T-cell (primary cell): ENCODE measurements at regions not wholly inside any gene's neighbourhood (a gene's known extent, or its start where the extent isn't known, plus 50 kb on each side); places are given as distances from the start of the nearest gene placed in this dataset.

ENCODE experiments used
- ATAC-seq, 4 experiments: fragments of 200-7000 bp in 3 of 4; fragments of 150-1000 bp in 1 of 4; cut with Tn5 transposase; replicated peaks in 1 of 4; 1 replicate in 3 of 4; 2 replicates in 1 of 4; pipeline ENCODE4 v1.10.0; 2021; ENCODE audit warnings: moderate library complexity in 3 of 4, mild to moderate bottlenecking in 2 of 4, moderate number of reproducible peaks in 1 of 4
- CTCF ChIA-PET, 2 donors: fragments of 300-600 bp; sonication (Branson Sonifier 250); formaldehyde crosslinking; loops; one replicate each; lab custom pipeline; 2022; ENCODE audit warnings: antibody characterized with exemption in 2 of 2; lab: Charles Lee
- POLR2A ChIA-PET, 2 donors: fragments of 300-600 bp; sonication (Branson Sonifier 250); formaldehyde crosslinking; loops; one replicate each; lab custom pipeline; 2022; ENCODE audit warnings: antibody characterized with exemption in 2 of 2; lab: Charles Lee
- DNase-seq, 35 experiments: peaks; one replicate each; pipeline versions ENCODE4 v3.0.0 to v3.0.0-alpha.2; 2013 to 2023
- H3K27ac ChIP-seq: one replicate; pipeline ENCODE4 v1.5.1; 2013; ENCODE audit warnings: low read length
- H3K27me3 ChIP-seq, 2 experiments: replicated peaks in 1 of 2; 1 replicate in 1 of 2; 2 replicates in 1 of 2; pipeline versions ENCODE4 v1.6.1 to v1.7.0; 2013; ENCODE audit warnings: low read length in 1 of 2, mixed read lengths in 1 of 2; ENCODE audit not compliant: control insufficient read depth in 2 of 2, insufficient read depth in 2 of 2; ENCODE audit errors: extremely low read depth in 1 of 2
- H3K36me3 ChIP-seq, 2 donors: 1 replicate in 1 of 2; 2 replicates in 1 of 2; pipeline versions ENCODE4 v1.6.1 to v1.7.0; 2013; ENCODE audit warnings: low read length in 1 of 2; ENCODE audit not compliant: control insufficient read depth in 2 of 2, insufficient read depth in 1 of 2; ENCODE audit errors: extremely low read depth in 1 of 2
- H3K4me1 ChIP-seq, 2 experiments: 1 replicate in 1 of 2; 2 replicates in 1 of 2; pipeline versions ENCODE4 v1.6.1 to v1.7.0; 2013; ENCODE audit warnings: low read length in 2 of 2, mixed read lengths in 1 of 2; ENCODE audit not compliant: insufficient read depth in 2 of 2, control insufficient read depth in 1 of 2; ENCODE audit errors: extremely low read depth in 1 of 2
- H3K4me3 ChIP-seq, 2 donors: 1 replicate in 1 of 2; 2 replicates in 1 of 2; pipeline versions ENCODE4 v1.5.1 to v1.7.0; 2013; ENCODE audit warnings: mild to moderate bottlenecking in 2 of 2, low read length in 1 of 2, moderate library complexity in 1 of 2; ENCODE audit not compliant: control insufficient read depth in 1 of 2; ENCODE audit errors: extremely low read depth in 1 of 2
- H3K9me3 ChIP-seq: 2 replicates; pipeline ENCODE4 v1.7.0; 2013
- H3K27ac Mint-ChIP-seq, 2 donors: one replicate each; pipeline ENCODE4 v1.8.0; 2020 to 2021; ENCODE audit warnings: mild to moderate bottlenecking in 2 of 2, mixed read lengths in 2 of 2
- H3K27me3 Mint-ChIP-seq, 2 donors: one replicate each; pipeline ENCODE4 v1.8.0; 2021 to 2022; ENCODE audit warnings: mixed read lengths in 2 of 2
- H3K36me3 Mint-ChIP-seq: one replicate; pipeline ENCODE4 v1.8.0; 2021; ENCODE audit warnings: mixed read lengths
- H3K4me1 Mint-ChIP-seq, 3 donors: one replicate each; pipeline ENCODE4 v1.8.0; 2020 to 2022; ENCODE audit warnings: mixed read lengths in 3 of 3, mild to moderate bottlenecking in 1 of 3
- H3K4me3 Mint-ChIP-seq, 3 donors: one replicate each; pipeline ENCODE4 v1.8.0; 2020 to 2022; ENCODE audit warnings: mild to moderate bottlenecking in 3 of 3, mixed read lengths in 3 of 3, moderate library complexity in 3 of 3
- H3K9me3 Mint-ChIP-seq, 3 donors: one replicate each; pipeline ENCODE4 v1.8.0; 2020 to 2022; ENCODE audit warnings: mixed read lengths in 3 of 3
- WGBS: methylation state at CpG from one replicate; pipeline ENCODE4 v1.1.5; 2013; ENCODE audit warnings: missing lambda C conversion rate; ENCODE audit not compliant: insufficient coverage; 5-methylcytosine and 5-hydroxymethylcytosine counted together

- Mint-ChIP-seq H3K27ac (no peak overlapping the region), H3K4me1 (no peaks in the 10 kb centered on the region), H3K27me3 (no peaks in the 10 kb centered on the region), H3K4me3 (no peak overlapping the region), H3K36me3 (no peaks in the 10 kb centered on the region), H3K9me3 (peaks cover 5 to 12% (median 7%) of the 10 kb centered on the region in 3 donors)
- Histone ChIP-seq H3K27me3 (no peaks in the 10 kb centered on the region), H3K27ac (no peak overlapping the region), H3K9me3 (no peaks in the 10 kb centered on the region), H3K36me3 (no peaks in the 10 kb centered on the region), H3K4me1 (no peaks in the 10 kb centered on the region), H3K4me3 (no peak overlapping the region)
- ChIA-PET POLR2A (no interaction called here), CTCF (no interaction called here)
- DNase-seq (no peak), ATAC-seq (no peak)
- no CpG with 5 or more reads among the region's 2 CpGs for WGBS
Observed at GRCh38 chr12:127649961-127650360, 617.0 kb upstream of the TMEM132C start.

DNA sequence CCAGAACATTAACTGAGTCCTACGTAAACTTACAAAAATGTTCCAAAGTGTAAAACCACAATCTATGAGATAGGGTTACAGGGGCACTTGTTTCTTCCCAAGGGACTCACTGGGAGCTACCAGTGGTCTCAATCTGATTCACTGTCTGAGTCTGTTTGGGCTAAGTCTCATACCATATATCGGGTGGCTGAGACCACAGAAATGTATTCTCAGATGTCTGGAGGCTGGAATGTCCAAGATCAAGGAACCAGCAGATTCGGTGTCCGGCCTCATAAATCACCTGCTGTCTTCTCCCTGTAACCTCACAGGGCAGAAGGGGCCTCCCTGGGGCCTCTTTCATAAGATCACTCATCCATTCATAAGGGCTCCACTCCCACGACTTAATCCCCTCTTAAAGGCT is 616.3 kb upstream of the TMEM132C start:
- no peak overlapping the region for H3K27ac ChIP-seq
- no peak for ATAC-seq
- Mint-ChIP-seq H3K36me3 (no peaks in the 10 kb centered on the region), H3K27me3 (no peaks in the 10 kb centered on the region), H3K9me3 (peaks cover 5 to 12% (median 7%) of the 10 kb centered on the region in 3 donors), H3K27ac (no peak overlapping the region), H3K4me3 (no peak overlapping the region), H3K4me1 (no peaks in the 10 kb centered on the region)
- POLR2A ChIA-PET, result no interaction called here
- no peaks in the 10 kb centered on the region for H3K27me3 ChIP-seq
- no peak for DNase-seq
- H3K4me1 ChIP-seq, result no peaks in the 10 kb centered on the region
- CTCF ChIA-PET, result no interaction called here
- 69% methylated on average over 3 of the region's 5 CpGs for WGBS
- no peaks in the 10 kb centered on the region for H3K36me3 ChIP-seq
- no peak overlapping the region for H3K4me3 ChIP-seq
- no peaks in the 10 kb centered on the region for H3K9me3 ChIP-seq

- ATAC-seq (no peak), DNase-seq (no peak)
- Mint-ChIP-seq H3K9me3 (peaks cover 5 to 8% (median 7%) of the 10 kb centered on the region in 3 donors), H3K36me3 (no peaks in the 10 kb centered on the region), H3K4me1 (no peaks in the 10 kb centered on the region), H3K27ac (no peak overlapping the region), H3K4me3 (no peak overlapping the region), H3K27me3 (no peaks in the 10 kb centered on the region)
- 100% methylated on average over 1 of the region's 4 CpGs for WGBS
- Histone ChIP-seq H3K4me1 (no peaks in the 10 kb centered on the region), H3K27ac (no peak overlapping the region), H3K9me3 (no peaks in the 10 kb centered on the region), H3K27me3 (no peaks in the 10 kb centered on the region), H3K36me3 (no peaks in the 10 kb centered on the region), H3K4me3 (no peak overlapping the region)
- ChIA-PET CTCF (no interaction called here), POLR2A (interaction anchor here in 1 of 2 donors (0.5 kb wide), 1 partner anchor 43 kb away, joined by 4 read pairs; no protein-coding TSS in a partner anchor)
Observed at GRCh38 chr12:127652281-127652680, 614.7 kb upstream of the TMEM132C start.

DNA sequence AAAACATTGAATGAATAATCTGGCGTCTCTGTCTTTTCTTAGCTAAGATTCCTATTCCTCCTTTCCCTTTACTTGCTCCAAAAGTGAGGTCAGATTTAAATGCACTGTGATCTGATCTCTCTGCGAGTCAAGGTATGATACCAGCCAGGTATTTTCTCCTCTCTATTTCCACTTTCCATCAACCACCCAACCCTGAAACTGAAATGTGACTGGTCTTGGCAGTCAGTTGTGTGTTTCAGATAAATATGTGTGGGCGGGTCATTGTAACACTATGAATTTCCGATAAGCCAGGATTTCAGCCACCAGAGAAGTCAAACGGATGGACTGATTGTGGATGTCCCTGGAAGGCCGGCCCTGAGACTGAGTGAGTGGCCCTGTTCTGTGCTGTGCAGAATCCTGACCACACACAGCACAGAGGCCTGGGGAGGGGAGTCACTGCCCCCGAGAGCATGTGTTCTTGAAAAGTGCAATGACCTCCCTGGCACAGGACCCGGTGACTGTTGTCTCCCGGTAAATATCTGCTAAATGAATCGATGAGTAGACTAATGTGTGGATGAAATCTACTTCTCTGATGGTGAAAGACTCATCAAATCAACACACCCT is 612.5 kb upstream of the TMEM132C start:
- DNase-seq, result no peak
- H3K4me3 ChIP-seq, result no peak overlapping the region
- H3K27me3 ChIP-seq, result no peaks in the 10 kb centered on the region
- no peaks in the 10 kb centered on the region for H3K36me3 Mint-ChIP-seq
- peaks cover 4 to 5% (median 5%) of the 10 kb centered on the region in 3 donors for H3K9me3 Mint-ChIP-seq
- H3K4me1 Mint-ChIP-seq, result no peaks in the 10 kb centered on the region
- no peaks in the 10 kb centered on the region for H3K9me3 ChIP-seq
- H3K27me3 Mint-ChIP-seq, result no peaks in the 10 kb centered on the region
- H3K27ac ChIP-seq, result no peak overlapping the region
- no peaks in the 10 kb centered on the region for H3K36me3 ChIP-seq
- ChIA-PET CTCF (no interaction called here), POLR2A (no interaction called here)
- H3K4me1 ChIP-seq, result no peaks in the 10 kb centered on the region
- no peak overlapping the region for H3K27ac Mint-ChIP-seq
- WGBS, result 85% methylated on average over 4 of the region's 10 CpGs
- no peak for ATAC-seq
- no peak overlapping the region for H3K4me3 Mint-ChIP-seq

DNA sequence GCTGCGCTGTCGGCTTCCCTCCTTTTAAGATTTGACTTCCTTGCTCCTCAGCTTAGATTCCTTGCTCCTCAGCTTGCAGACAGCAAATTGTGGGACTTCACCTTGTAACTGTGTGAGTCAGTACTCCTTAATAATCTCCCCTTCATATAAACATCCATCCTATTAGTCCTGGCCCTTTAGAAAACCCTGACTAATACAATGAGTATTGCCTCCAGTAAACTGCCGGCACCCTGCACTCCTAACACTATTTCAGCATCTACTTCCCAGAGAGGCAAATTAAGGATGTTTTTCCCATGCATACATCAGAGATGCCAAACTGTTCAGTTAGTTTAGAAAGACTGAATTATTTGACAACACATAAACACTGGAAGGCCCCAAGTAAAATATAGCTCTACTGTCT is 611.3 kb upstream of the TMEM132C start:
- WGBS, result 75% methylated on average over 2 of the region's 3 CpGs
- POLR2A ChIA-PET, result no interaction called here

GRCh38 chr12:127656266-127656665 is 610.7 kb upstream of the TMEM132C start:
- Mint-ChIP-seq H3K4me3 (no peak overlapping the region), H3K27ac (no peak overlapping the region), H3K9me3 (peaks cover 4 to 7% (median 5%) of the 10 kb centered on the region in 3 donors), H3K36me3 (no peaks in the 10 kb centered on the region), H3K4me1 (no peaks in the 10 kb centered on the region), H3K27me3 (no peaks in the 10 kb centered on the region)
- WGBS, result 71% methylated on average over 3 of the region's 3 CpGs
- CTCF ChIA-PET, result no interaction called here
- ATAC-seq (no peak), DNase-seq (no peak)
- H3K4me3 ChIP-seq, result no peak overlapping the region
- no peak overlapping the region for H3K27ac ChIP-seq
- no peaks in the 10 kb centered on the region for H3K9me3 ChIP-seq
- H3K27me3 ChIP-seq, result no peaks in the 10 kb centered on the region
- no peaks in the 10 kb centered on the region for H3K36me3 ChIP-seq
- POLR2A ChIA-PET, result no interaction called here
- H3K4me1 ChIP-seq, result no peaks in the 10 kb centered on the region

More for the DNA sequence above, 611.3 kb upstream of the TMEM132C start:
- H3K36me3 ChIP-seq, result no peaks in the 10 kb centered on the region
- H3K27me3 Mint-ChIP-seq, result no peaks in the 10 kb centered on the region
- no peak overlapping the region for H3K27ac Mint-ChIP-seq
- no peaks in the 10 kb centered on the region for H3K36me3 Mint-ChIP-seq
- no peak overlapping the region for H3K4me3 Mint-ChIP-seq
- CTCF ChIA-PET, result no interaction called here
- H3K27ac ChIP-seq, result no peak overlapping the region
- H3K4me1 Mint-ChIP-seq, result no peaks in the 10 kb centered on the region
- no peaks in the 10 kb centered on the region for H3K9me3 ChIP-seq
- peaks cover 4 to 7% (median 5%) of the 10 kb centered on the region in 3 donors for H3K9me3 Mint-ChIP-seq
- ATAC-seq, result no peak
- H3K4me3 ChIP-seq, result no peak overlapping the region
- no peak for DNase-seq
- H3K4me1 ChIP-seq, result no peaks in the 10 kb centered on the region
- no peaks in the 10 kb centered on the region for H3K27me3 ChIP-seq

- CTCF ChIA-PET, result no interaction called here
Observed at GRCh38 chr12:127657036-127657435, 609.9 kb upstream of the TMEM132C start.

More at GRCh38 chr12:127657036-127657435, 609.9 kb upstream of the TMEM132C start:
- Histone ChIP-seq H3K27me3 (no peaks in the 10 kb centered on the region), H3K4me3 (no peak overlapping the region), H3K27ac (no peak overlapping the region), H3K4me1 (no peaks in the 10 kb centered on the region), H3K36me3 (no peaks in the 10 kb centered on the region), H3K9me3 (no peaks in the 10 kb centered on the region)
- no peak overlapping the region for H3K27ac Mint-ChIP-seq
- H3K4me3 Mint-ChIP-seq, result no peak overlapping the region
- DNase-seq (no peak), ATAC-seq (no peak)
- H3K9me3 Mint-ChIP-seq, result peaks cover 1 to 7% (median 5%) of the 10 kb centered on the region in 3 donors
- no peaks in the 10 kb centered on the region for H3K36me3 Mint-ChIP-seq
- POLR2A ChIA-PET, result no interaction called here
- H3K27me3 Mint-ChIP-seq, result no peaks in the 10 kb centered on the region
- no peaks in the 10 kb centered on the region for H3K4me1 Mint-ChIP-seq
